B cell (primary cell): ENCODE measurements at regions not wholly inside any gene's neighbourhood (a gene's known extent, or its start where the extent isn't known, plus 50 kb on each side); places are given as distances from the start of the nearest gene placed in this dataset.

Source experiments
- ATAC-seq: fragments of 200-7000 bp; cut with Tn5 transposase; one replicate; pipeline ENCODE4 v1.10.0; 2021; ENCODE audit warnings: low read depth, mild to moderate bottlenecking, moderate number of reproducible peaks, moderate library complexity
- CTCF ChIA-PET: fragments of 350-600 bp; sonication (Branson Sonifier 250); formaldehyde crosslinking; loops from one replicate; lab custom pipeline; 2021; ENCODE audit warnings: antibody characterized with exemption, inconsistent platforms; lab: Charles Lee
- POLR2A ChIA-PET: fragments of 350-600 bp; sonication (Branson Sonifier 250); formaldehyde crosslinking; loops from one replicate; lab custom pipeline; 2021; ENCODE audit warnings: antibody characterized with exemption; lab: Charles Lee
- DNase-seq: peaks from one replicate; pipeline ENCODE4 v3.0.0; 2013
- H2AFZ ChIP-seq: 2 replicates; pipeline ENCODE4 v1.6.1; 2012; ENCODE audit warnings: mild to moderate bottlenecking, low read depth, low read length; ENCODE audit not compliant: insufficient read depth, poor library complexity, severe bottlenecking
- H3K27ac ChIP-seq, 2 donors: 1 replicate in 1 of 2; 2 replicates in 1 of 2; pipeline ENCODE4 v1.5.1; 2012 to 2013; ENCODE audit warnings: low read length in 2 of 2, mild to moderate bottlenecking in 2 of 2, moderate library complexity in 1 of 2
- H3K27me3 ChIP-seq, 4 experiments: fragments of 200-600 bp in 1 of 4; sonication (generic) in 1 of 4; replicated peaks in 1 of 4; 1 replicate in 2 of 4; 2 replicates in 2 of 4; pipeline versions ENCODE4 v1.6.1 to v1.7.0; 2013 to 2016; ENCODE audit warnings: low read length in 3 of 4, mild to moderate bottlenecking in 2 of 4, mixed read lengths in 1 of 4, moderate library complexity in 1 of 4; ENCODE audit not compliant: insufficient read depth in 4 of 4, control insufficient read depth in 3 of 4; ENCODE audit errors: control extremely low read depth in 1 of 4
- H3K36me3 ChIP-seq, 2 experiments: replicated peaks in 1 of 2; 1 replicate in 1 of 2; 2 replicates in 1 of 2; pipeline versions ENCODE4 v1.6.1 to v1.7.1; 2013; ENCODE audit warnings: low read length in 1 of 2; ENCODE audit not compliant: insufficient read depth in 2 of 2, control insufficient read depth in 1 of 2; ENCODE audit errors: control extremely low read depth in 1 of 2, extremely low read depth in 1 of 2
- H3K4me1 ChIP-seq, 2 donors: fragments of 200-600 bp in 1 of 2; sonication (generic) in 1 of 2; 1 replicate in 1 of 2; 2 replicates in 1 of 2; pipeline versions ENCODE4 v1.5.1 to v1.6.1; 2013 to 2017; ENCODE audit warnings: low read length in 2 of 2; ENCODE audit not compliant: control insufficient read depth in 2 of 2, insufficient read depth in 2 of 2
- H3K4me2 ChIP-seq: replicated peaks from 2 replicates; pipeline ENCODE3; 2012; ENCODE audit warnings: mild to moderate bottlenecking, low read depth, low read length; ENCODE audit not compliant: poor library complexity, severe bottlenecking
- H3K4me3 ChIP-seq, 5 experiments: fragments of 200-600 bp in 1 of 5; sonication (generic) in 1 of 5; 1 replicate in 3 of 5; 2 replicates in 2 of 5; pipeline versions ENCODE4 v1.5.1 to v1.7.0; 2011 to 2016; ENCODE audit warnings: low read length in 4 of 5, mild to moderate bottlenecking in 4 of 5, low read depth in 2 of 5, control low read depth in 1 of 5, moderate library complexity in 1 of 5; ENCODE audit not compliant: insufficient read depth in 1 of 5; ENCODE audit errors: control extremely low read depth in 1 of 5, extremely low read depth in 1 of 5
- H3K79me2 ChIP-seq: fragments of 200-600 bp; sonication (generic); one replicate; pipeline ENCODE4 v1.6.0; 2016; ENCODE audit warnings: low read length; ENCODE audit not compliant: control insufficient read depth, insufficient read depth
- H3K9ac ChIP-seq: fragments of 200-600 bp; sonication (generic); 2 replicates; pipeline ENCODE4 v1.6.1; 2017; ENCODE audit warnings: mild to moderate bottlenecking, low read length, moderate library complexity
- H3K9me3 ChIP-seq, 3 donors: one replicate each; pipeline versions ENCODE4 v1.6.1 to v1.7.1; 2013; ENCODE audit warnings: low read length in 2 of 3; ENCODE audit not compliant: control insufficient read depth in 2 of 3, insufficient read depth in 1 of 3; ENCODE audit errors: control extremely low read depth in 1 of 3
- H4K20me1 ChIP-seq: 2 replicates; pipeline ENCODE4 v1.6.0; 2012; ENCODE audit warnings: mild to moderate bottlenecking, low read length; ENCODE audit not compliant: insufficient read depth, control insufficient read depth, poor library complexity, severe bottlenecking
- H3K27ac Mint-ChIP-seq: one replicate; pipeline ENCODE4 v1.8.0; 2021; ENCODE audit warnings: mixed read lengths
- H3K27me3 Mint-ChIP-seq: one replicate; pipeline ENCODE4 v1.8.0; 2021; ENCODE audit warnings: mixed read lengths
- H3K4me1 Mint-ChIP-seq: one replicate; pipeline ENCODE4 v1.8.0; 2021; ENCODE audit warnings: mixed read lengths
- H3K4me3 Mint-ChIP-seq: one replicate; pipeline ENCODE4 v1.8.0; 2021; ENCODE audit warnings: mixed read lengths
- H3K9me3 Mint-ChIP-seq: one replicate; pipeline ENCODE4 v1.8.0; 2022; ENCODE audit warnings: mixed read lengths; ENCODE audit not compliant: insufficient read depth
- EZH2 ChIP-seq: IDR thresholded peaks from 2 replicates; pipeline ENCODE4 v1.6.1; 2012; ENCODE audit warnings: borderline replicate concordance, low read depth, mild to moderate bottlenecking, moderate library complexity, low read length; ENCODE audit not compliant: insufficient read depth, poor library complexity, severe bottlenecking
- WGBS: methylation state at CpG from one replicate; pipeline ENCODE4 v1.1.5; 2013; ENCODE audit warnings: missing lambda C conversion rate; ENCODE audit not compliant: insufficient coverage; 5-methylcytosine and 5-hydroxymethylcytosine counted together
- intact Hi-C: fragments of 100-400 bp; cut with micrococcal nuclease; formaldehyde crosslinking; loops from one replicate; pipeline ENCODE4 v1.10.0; 2022
- TF ChIP-seq, protein P1 (sequence below): fragments of 200-600 bp; IDR thresholded peaks from one replicate; pipeline ENCODE4 v1.8.0; 2022; ENCODE audit warnings: antibody characterized with exemption, mild to moderate bottlenecking

- DNase-seq: no peak
- H3K27me3 Mint-ChIP-seq: peaks cover 3% of the 10 kb centered on the region
- H3K4me1 Mint-ChIP-seq: no peaks in the 10 kb centered on the region
- no peaks in the 10 kb centered on the region for H3K27me3 ChIP-seq
- no peaks in the 10 kb centered on the region for H3K36me3 ChIP-seq
- TF ChIP-seq EZH2: no peak
- TF ChIP-seq, protein P1, sequence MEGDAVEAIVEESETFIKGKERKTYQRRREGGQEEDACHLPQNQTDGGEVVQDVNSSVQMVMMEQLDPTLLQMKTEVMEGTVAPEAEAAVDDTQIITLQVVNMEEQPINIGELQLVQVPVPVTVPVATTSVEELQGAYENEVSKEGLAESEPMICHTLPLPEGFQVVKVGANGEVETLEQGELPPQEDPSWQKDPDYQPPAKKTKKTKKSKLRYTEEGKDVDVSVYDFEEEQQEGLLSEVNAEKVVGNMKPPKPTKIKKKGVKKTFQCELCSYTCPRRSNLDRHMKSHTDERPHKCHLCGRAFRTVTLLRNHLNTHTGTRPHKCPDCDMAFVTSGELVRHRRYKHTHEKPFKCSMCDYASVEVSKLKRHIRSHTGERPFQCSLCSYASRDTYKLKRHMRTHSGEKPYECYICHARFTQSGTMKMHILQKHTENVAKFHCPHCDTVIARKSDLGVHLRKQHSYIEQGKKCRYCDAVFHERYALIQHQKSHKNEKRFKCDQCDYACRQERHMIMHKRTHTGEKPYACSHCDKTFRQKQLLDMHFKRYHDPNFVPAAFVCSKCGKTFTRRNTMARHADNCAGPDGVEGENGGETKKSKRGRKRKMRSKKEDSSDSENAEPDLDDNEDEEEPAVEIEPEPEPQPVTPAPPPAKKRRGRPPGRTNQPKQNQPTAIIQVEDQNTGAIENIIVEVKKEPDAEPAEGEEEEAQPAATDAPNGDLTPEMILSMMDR: no peak
- no peaks in the 10 kb centered on the region for H3K4me1 ChIP-seq
- H3K4me3 Mint-ChIP-seq: no peak overlapping the region
- H3K9me3 ChIP-seq: peaks cover 0 to 8% (median 0%) of the 10 kb centered on the region in 3 donors
- no CpG with 5 or more reads among the region's 3 CpGs for WGBS
- CTCF ChIA-PET: no interaction called here
- POLR2A ChIA-PET: no interaction called here
- H3K79me2 ChIP-seq: no peaks in the 10 kb centered on the region
- no peak overlapping the region for H3K27ac Mint-ChIP-seq
- intact Hi-C loops: no loop called here
- H3K4me3 ChIP-seq: no peak overlapping the region
- peaks cover 5% of the 10 kb centered on the region for H3K9me3 Mint-ChIP-seq
- H3K4me2 ChIP-seq: no peak overlapping the region
- no peak overlapping the region for H3K27ac ChIP-seq
- no peak for ATAC-seq
- no peak overlapping the region for H2AFZ ChIP-seq
- no peak overlapping the region for H3K9ac ChIP-seq
- H4K20me1 ChIP-seq: no peaks in the 10 kb centered on the region
These were observed 248.3 kb downstream of the EN1 start for GRCh38 chr2:118599141-118599540.

DNA sequence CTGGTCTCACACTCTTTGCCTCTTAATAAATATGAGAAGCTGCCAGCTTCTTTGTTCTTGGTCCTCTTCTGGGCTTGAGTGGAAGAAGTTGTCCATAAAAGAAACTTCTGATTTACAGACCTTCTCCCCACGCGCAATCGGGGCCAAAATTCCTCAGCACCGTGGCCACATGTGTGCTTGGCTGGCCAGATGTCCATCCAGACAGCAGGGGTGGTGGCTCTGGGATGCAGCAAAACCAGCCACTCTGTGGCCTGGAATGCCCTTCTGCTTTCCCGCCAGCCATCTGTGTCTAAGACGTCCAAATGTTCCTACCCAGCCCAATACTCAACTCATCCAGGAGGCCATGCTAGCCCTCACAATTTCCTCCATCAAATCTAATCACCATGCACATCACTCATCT lies 250.8 kb downstream of the EN1 start:
- H3K9me3 ChIP-seq: peaks cover 0 to 4% (median 0%) of the 10 kb centered on the region in 3 donors
- H3K4me1 ChIP-seq: no peaks in the 10 kb centered on the region
- WGBS: 94% methylated on average over 6 of the region's 6 CpGs
- H3K9me3 Mint-ChIP-seq: peaks cover 5% of the 10 kb centered on the region
- H3K9ac ChIP-seq: no peak overlapping the region
- H3K36me3 ChIP-seq: no peaks in the 10 kb centered on the region
- ChIA-PET CTCF (no interaction called here), POLR2A (no interaction called here)
- H3K4me3 Mint-ChIP-seq: no peak overlapping the region
- H2AFZ ChIP-seq: no peak overlapping the region
- H3K27ac Mint-ChIP-seq: no peak overlapping the region
- no peak overlapping the region for H3K4me2 ChIP-seq
- no peak overlapping the region for H3K27ac ChIP-seq
- no peak overlapping the region for H3K4me3 ChIP-seq
- H3K79me2 ChIP-seq: no peaks in the 10 kb centered on the region
- ATAC-seq: no peak
- no peak for DNase-seq
- no peaks in the 10 kb centered on the region for H4K20me1 ChIP-seq
- TF ChIP-seq EZH2: no peak
- TF ChIP-seq, protein P1: no peak
- no peaks in the 10 kb centered on the region for H3K4me1 Mint-ChIP-seq
- intact Hi-C loops: no loop called here
- no peaks in the 10 kb centered on the region for H3K27me3 ChIP-seq
- no peaks in the 10 kb centered on the region for H3K27me3 Mint-ChIP-seq
